DND-41 (cell line): ENCODE measurements at regions not wholly inside any gene's neighbourhood (a gene's known extent, or its start where the extent isn't known, plus 50 kb on each side); places are given as distances from the start of the nearest gene placed in this dataset.
"Not testable (repeated sequence)": the region's sequence is repeated elsewhere in the genome, so short reads cannot be mapped to it uniquely, and the experiment has no call there.

Source experiments
- ATAC-seq: fragments of 200-7000 bp; cut with Tn5 transposase; 3 replicates; pipeline ENCODE4 v1.9.1; 2021; ENCODE audit warnings: low read depth; ENCODE audit not compliant: insufficient read depth
- DNase-seq: peaks from one replicate; pipeline ENCODE4 v3.0.0-alpha.2; 2020
- H2AFZ ChIP-seq: 2 replicates; pipeline ENCODE4 v1.6.0; 2012; ENCODE audit warnings: low read depth, low read length
- H3K27ac ChIP-seq: 2 replicates; pipeline ENCODE4 v1.5.1; 2012; ENCODE audit warnings: low read length, inconsistent platforms
- H3K27me3 ChIP-seq: fragments of 200-600 bp; sonication (generic); 2 replicates; pipeline ENCODE4 v1.6.0; 2012; ENCODE audit warnings: low read length, mild to moderate bottlenecking, inconsistent platforms; ENCODE audit not compliant: insufficient read depth, poor library complexity
- H3K36me3 ChIP-seq: 2 replicates; pipeline ENCODE4 v1.5.1; 2012; ENCODE audit warnings: low read length, inconsistent platforms; ENCODE audit not compliant: insufficient read depth
- H3K4me1 ChIP-seq: 2 replicates; pipeline ENCODE4 v1.5.1; 2012; ENCODE audit warnings: mild to moderate bottlenecking, low read length; ENCODE audit not compliant: insufficient read depth
- H3K4me2 ChIP-seq: 2 replicates; pipeline ENCODE4 v1.6.0; 2012; ENCODE audit warnings: mild to moderate bottlenecking, moderate library complexity, low read length, inconsistent platforms; ENCODE audit not compliant: insufficient read depth
- H3K4me3 ChIP-seq, 2 experiments: fragments of 200-600 bp in 1 of 2; shearing (Covaris generic) in 1 of 2; 2 replicates each; pipeline ENCODE4 v1.5.1; 2012 to 2016; ENCODE audit warnings: inconsistent platforms in 2 of 2, low read length in 2 of 2, mild to moderate bottlenecking in 2 of 2, low read depth in 1 of 2, moderate library complexity in 1 of 2
- H3K79me2 ChIP-seq: 2 replicates; pipeline ENCODE4 v1.6.0; 2012; ENCODE audit warnings: low read length, inconsistent platforms; ENCODE audit not compliant: insufficient read depth
- H3K9ac ChIP-seq: 2 replicates; pipeline ENCODE4 v1.6.0; 2012; ENCODE audit warnings: low read depth, mild to moderate bottlenecking, inconsistent platforms, low read length, moderate library complexity
- H3K9me3 ChIP-seq: 2 replicates; pipeline ENCODE4 v1.5.1; 2012; ENCODE audit warnings: low read length, moderate library complexity, mild to moderate bottlenecking, inconsistent platforms; ENCODE audit not compliant: insufficient read depth, severe bottlenecking
- H4K20me1 ChIP-seq: 2 replicates; pipeline ENCODE4 v1.6.0; 2012; ENCODE audit warnings: low read length; ENCODE audit not compliant: insufficient read depth
- EZH2 ChIP-seq: IDR thresholded peaks from 3 replicates; pipeline ENCODE4 v1.6.1; 2012; ENCODE audit warnings: borderline replicate concordance, low read depth, mild to moderate bottlenecking, moderate library complexity, low read length, inconsistent platforms; ENCODE audit not compliant: severe bottlenecking
- TF ChIP-seq, protein P1 (sequence below): IDR thresholded peaks from 2 replicates; pipeline ENCODE4 v1.5.1; 2012; ENCODE audit warnings: borderline replicate concordance, low read length, moderate library complexity, mild to moderate bottlenecking; ENCODE audit not compliant: poor library complexity, severe bottlenecking; ENCODE audit errors: extremely low read depth

- Histone ChIP-seq H3K4me3 (no peak overlapping the region), H2AFZ (no peak overlapping the region), H4K20me1 (no peaks in the 10 kb centered on the region), H3K79me2 (no peaks in the 10 kb centered on the region), H3K27ac (no peak overlapping the region), H3K9me3 (peaks cover 12% of the 10 kb centered on the region), H3K4me1 (peaks cover 7% of the 10 kb centered on the region), H3K27me3 (no peaks in the 10 kb centered on the region), H3K9ac (no peak overlapping the region), H3K4me2 (no peak overlapping the region), H3K36me3 (no peaks in the 10 kb centered on the region)
- no peak for DNase-seq
- ATAC-seq, result no peak
- no peak for TF ChIP-seq EZH2
- TF ChIP-seq, protein P1, sequence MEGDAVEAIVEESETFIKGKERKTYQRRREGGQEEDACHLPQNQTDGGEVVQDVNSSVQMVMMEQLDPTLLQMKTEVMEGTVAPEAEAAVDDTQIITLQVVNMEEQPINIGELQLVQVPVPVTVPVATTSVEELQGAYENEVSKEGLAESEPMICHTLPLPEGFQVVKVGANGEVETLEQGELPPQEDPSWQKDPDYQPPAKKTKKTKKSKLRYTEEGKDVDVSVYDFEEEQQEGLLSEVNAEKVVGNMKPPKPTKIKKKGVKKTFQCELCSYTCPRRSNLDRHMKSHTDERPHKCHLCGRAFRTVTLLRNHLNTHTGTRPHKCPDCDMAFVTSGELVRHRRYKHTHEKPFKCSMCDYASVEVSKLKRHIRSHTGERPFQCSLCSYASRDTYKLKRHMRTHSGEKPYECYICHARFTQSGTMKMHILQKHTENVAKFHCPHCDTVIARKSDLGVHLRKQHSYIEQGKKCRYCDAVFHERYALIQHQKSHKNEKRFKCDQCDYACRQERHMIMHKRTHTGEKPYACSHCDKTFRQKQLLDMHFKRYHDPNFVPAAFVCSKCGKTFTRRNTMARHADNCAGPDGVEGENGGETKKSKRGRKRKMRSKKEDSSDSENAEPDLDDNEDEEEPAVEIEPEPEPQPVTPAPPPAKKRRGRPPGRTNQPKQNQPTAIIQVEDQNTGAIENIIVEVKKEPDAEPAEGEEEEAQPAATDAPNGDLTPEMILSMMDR, result peak; percentile 53
These were observed 366.8 kb downstream of the VRK1 start for GRCh38 chr14:97164021-97164420.

- Histone ChIP-seq H2AFZ (no peak overlapping the region), H3K9ac (no peak overlapping the region), H3K27me3 (no peaks in the 10 kb centered on the region), H4K20me1 (no peaks in the 10 kb centered on the region), H3K4me2 (no peak overlapping the region), H3K27ac (no peak overlapping the region), H3K79me2 (no peaks in the 10 kb centered on the region), H3K9me3 (no peaks in the 10 kb centered on the region), H3K36me3 (no peaks in the 10 kb centered on the region), H3K4me3 (no peak overlapping the region), H3K4me1 (peaks cover 7% of the 10 kb centered on the region)
- TF ChIP-seq EZH2, result no peak
- TF ChIP-seq, protein P1, result no peak
- no peak for ATAC-seq
- DNase-seq, result no peak
These were observed 369.3 kb downstream of the VRK1 start for GRCh38 chr14:97166497-97166896.

- H3K4me1 ChIP-seq, result peaks cover 12% of the 10 kb centered on the region
- H3K9ac ChIP-seq, H3K4me3 ChIP-seq, H3K27me3 ChIP-seq, ATAC-seq, H3K27ac ChIP-seq, H3K9me3 ChIP-seq, H3K4me2 ChIP-seq, H3K79me2 ChIP-seq, DNase-seq, H4K20me1 ChIP-seq, H2AFZ ChIP-seq, H3K36me3 ChIP-seq: not testable (repeated sequence)
These were observed 370.4 kb downstream of the VRK1 start for GRCh38 chr14:97167577-97167976.

- H3K79me2 ChIP-seq, result no peaks in the 10 kb centered on the region
- no peaks in the 10 kb centered on the region for H3K9me3 ChIP-seq
- no peaks in the 10 kb centered on the region for H3K27me3 ChIP-seq
- no peak overlapping the region for H3K27ac ChIP-seq
- no peaks in the 10 kb centered on the region for H3K36me3 ChIP-seq
- H3K4me3 ChIP-seq, result no peak overlapping the region
- peaks cover 12% of the 10 kb centered on the region for H3K4me1 ChIP-seq
- no peak for TF ChIP-seq EZH2
- TF ChIP-seq, protein P1, result no peak
- no peak overlapping the region for H3K4me2 ChIP-seq
- ATAC-seq, result no peak
- no peaks in the 10 kb centered on the region for H4K20me1 ChIP-seq
- DNase-seq, result no peak
- H3K9ac ChIP-seq, result no peak overlapping the region
- no peak overlapping the region for H2AFZ ChIP-seq
These were observed 375.5 kb downstream of the VRK1 start for GRCh38 chr14:97172644-97173043.
